Lower lobe of right lung (tissue), 2 donors: ENCODE measurements at regions not wholly inside any gene's neighbourhood (a gene's known extent, or its start where the extent isn't known, plus 50 kb on each side); places are given as distances from the start of the nearest gene placed in this dataset.

ENCODE experiments used
- ATAC-seq, 2 donors: fragments of 200-7000 bp; cut with Tn5 transposase; one replicate each; pipeline ENCODE4 v1.9.1; 2020 to 2022; ENCODE audit warnings: mild to moderate bottlenecking in 2 of 2, moderate library complexity in 2 of 2
- DNase-seq: peaks from one replicate; pipeline ENCODE4 v3.0.0-alpha.2; 2020
- H3K27ac ChIP-seq: fragments of 200-600 bp; one replicate; pipeline ENCODE4 v1.8.0; 2022
- H3K27me3 ChIP-seq: fragments of 200-600 bp; one replicate; pipeline ENCODE4 v1.8.0; 2022; ENCODE audit warnings: low read depth
- H3K36me3 ChIP-seq: fragments of 200-600 bp; one replicate; pipeline ENCODE4 v1.8.0; 2022; ENCODE audit warnings: mild to moderate bottlenecking
- H3K4me1 ChIP-seq: fragments of 200-600 bp; one replicate; pipeline ENCODE4 v1.8.0; 2022
- H3K4me3 ChIP-seq: fragments of 200-600 bp; one replicate; pipeline ENCODE4 v1.8.0; 2022; ENCODE audit warnings: mild to moderate bottlenecking
- H3K9me3 ChIP-seq: fragments of 200-600 bp; one replicate; pipeline ENCODE4 v1.8.0; 2022
- intact Hi-C: fragments of 100-400 bp; cut with DNase I; formaldehyde crosslinking; loops from one replicate; pipeline ENCODE4 v1.11.0; 2022
- TF ChIP-seq, protein P1 (sequence below): fragments of 200-600 bp; IDR thresholded peaks from one replicate; pipeline ENCODE4 v1.8.0; 2022; ENCODE audit warnings: antibody characterized with exemption, mild to moderate bottlenecking
- donor health status: DM: no; HTN: yes; CAD: no; lungs with severe emphysema.

DNA sequence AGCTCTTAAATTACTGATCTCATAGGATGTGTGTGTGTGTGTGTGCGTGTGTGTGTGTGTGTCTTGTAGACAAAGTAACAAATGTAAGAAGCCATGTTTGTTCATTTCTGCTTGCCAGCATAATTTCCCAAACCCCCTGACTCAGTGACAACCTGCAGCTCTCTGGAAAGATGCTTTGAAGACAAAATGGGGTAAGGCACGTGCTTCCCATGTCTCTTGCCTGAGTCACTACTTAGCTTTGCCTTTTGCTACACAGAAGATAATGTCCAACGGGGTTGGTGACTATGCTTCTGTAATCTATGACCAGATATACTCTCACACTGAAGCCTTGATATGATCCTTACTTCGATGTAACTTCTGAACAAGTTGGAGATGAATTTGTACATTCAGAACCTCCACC, 332.0 kb downstream of the SLC4A3 start:
- Histone ChIP-seq H3K27ac (no peak overlapping the region), H3K9me3 (peaks cover 9% of the 10 kb centered on the region), H3K27me3 (no peaks in the 10 kb centered on the region), H3K4me1 (no peaks in the 10 kb centered on the region), H3K36me3 (no peaks in the 10 kb centered on the region), H3K4me3 (no peak overlapping the region)
- DNase-seq = no peak
- intact Hi-C loops = no loop called here
- no peak for ATAC-seq
- TF ChIP-seq, protein P1, sequence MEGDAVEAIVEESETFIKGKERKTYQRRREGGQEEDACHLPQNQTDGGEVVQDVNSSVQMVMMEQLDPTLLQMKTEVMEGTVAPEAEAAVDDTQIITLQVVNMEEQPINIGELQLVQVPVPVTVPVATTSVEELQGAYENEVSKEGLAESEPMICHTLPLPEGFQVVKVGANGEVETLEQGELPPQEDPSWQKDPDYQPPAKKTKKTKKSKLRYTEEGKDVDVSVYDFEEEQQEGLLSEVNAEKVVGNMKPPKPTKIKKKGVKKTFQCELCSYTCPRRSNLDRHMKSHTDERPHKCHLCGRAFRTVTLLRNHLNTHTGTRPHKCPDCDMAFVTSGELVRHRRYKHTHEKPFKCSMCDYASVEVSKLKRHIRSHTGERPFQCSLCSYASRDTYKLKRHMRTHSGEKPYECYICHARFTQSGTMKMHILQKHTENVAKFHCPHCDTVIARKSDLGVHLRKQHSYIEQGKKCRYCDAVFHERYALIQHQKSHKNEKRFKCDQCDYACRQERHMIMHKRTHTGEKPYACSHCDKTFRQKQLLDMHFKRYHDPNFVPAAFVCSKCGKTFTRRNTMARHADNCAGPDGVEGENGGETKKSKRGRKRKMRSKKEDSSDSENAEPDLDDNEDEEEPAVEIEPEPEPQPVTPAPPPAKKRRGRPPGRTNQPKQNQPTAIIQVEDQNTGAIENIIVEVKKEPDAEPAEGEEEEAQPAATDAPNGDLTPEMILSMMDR = no peak

DNA sequence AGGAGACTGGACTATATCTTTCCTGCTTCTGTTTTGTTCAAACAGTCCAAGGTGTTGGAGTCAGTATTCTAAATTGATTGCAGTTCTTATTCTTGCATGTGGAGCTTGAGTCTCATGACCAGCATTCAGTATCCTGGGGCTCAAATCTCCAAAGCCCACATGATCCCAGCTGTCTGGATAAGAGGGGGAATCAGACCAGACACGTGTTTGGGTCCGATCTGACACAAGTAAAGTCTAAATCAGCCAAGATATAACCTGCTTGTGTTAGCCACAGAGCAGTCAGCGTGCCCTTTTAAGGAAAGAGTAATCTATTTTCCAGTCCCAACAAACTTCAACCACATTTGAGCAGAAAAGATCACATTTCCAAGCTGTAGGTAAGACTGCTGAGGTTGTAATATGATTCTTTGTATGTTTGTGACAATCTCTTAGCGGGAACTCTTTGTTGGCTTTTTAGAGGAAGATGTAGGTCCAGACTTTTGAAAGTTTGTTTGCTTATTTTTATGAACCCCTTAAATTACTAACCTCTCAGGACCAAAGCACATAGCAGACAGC, 334.6 kb downstream of the SLC4A3 start:
- Histone ChIP-seq H3K4me3 (no peak overlapping the region), H3K4me1 (no peaks in the 10 kb centered on the region), H3K27ac (no peak overlapping the region), H3K36me3 (no peaks in the 10 kb centered on the region), H3K9me3 (peaks cover 4% of the 10 kb centered on the region), H3K27me3 (no peaks in the 10 kb centered on the region)
- DNase-seq (no peak), ATAC-seq (no peak)
- intact Hi-C loops = no loop called here
- TF ChIP-seq, protein P1 = no peak

DNA sequence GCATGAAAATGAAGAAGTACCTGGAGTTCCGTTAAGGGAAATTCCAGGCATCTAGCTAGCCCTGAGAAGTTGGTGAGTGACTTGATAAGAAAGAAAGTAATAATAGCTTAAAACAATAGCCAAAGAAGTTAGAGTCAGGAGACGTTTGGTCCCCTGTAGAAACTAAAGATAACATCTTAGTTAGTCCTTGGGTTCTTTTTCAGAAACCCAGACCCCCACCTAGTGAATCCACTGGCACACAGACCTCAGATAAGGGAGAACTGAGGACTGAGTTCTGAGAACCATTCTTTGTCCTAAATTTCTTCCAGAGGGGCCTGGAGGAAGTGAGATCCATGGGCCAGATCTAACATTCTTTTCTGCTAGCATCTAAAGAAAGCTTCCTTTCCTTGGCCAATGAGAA, 335.4 kb downstream of the SLC4A3 start:
- intact Hi-C loops = no loop called here
- H3K9me3 ChIP-seq = no peaks in the 10 kb centered on the region
- no peak overlapping the region for H3K27ac ChIP-seq
- H3K4me1 ChIP-seq = no peaks in the 10 kb centered on the region
- no peaks in the 10 kb centered on the region for H3K36me3 ChIP-seq
- DNase-seq = no peak
- TF ChIP-seq, protein P1 = no peak
- H3K27me3 ChIP-seq = no peaks in the 10 kb centered on the region
- no peak for ATAC-seq
- H3K4me3 ChIP-seq = no peak overlapping the region

DNA sequence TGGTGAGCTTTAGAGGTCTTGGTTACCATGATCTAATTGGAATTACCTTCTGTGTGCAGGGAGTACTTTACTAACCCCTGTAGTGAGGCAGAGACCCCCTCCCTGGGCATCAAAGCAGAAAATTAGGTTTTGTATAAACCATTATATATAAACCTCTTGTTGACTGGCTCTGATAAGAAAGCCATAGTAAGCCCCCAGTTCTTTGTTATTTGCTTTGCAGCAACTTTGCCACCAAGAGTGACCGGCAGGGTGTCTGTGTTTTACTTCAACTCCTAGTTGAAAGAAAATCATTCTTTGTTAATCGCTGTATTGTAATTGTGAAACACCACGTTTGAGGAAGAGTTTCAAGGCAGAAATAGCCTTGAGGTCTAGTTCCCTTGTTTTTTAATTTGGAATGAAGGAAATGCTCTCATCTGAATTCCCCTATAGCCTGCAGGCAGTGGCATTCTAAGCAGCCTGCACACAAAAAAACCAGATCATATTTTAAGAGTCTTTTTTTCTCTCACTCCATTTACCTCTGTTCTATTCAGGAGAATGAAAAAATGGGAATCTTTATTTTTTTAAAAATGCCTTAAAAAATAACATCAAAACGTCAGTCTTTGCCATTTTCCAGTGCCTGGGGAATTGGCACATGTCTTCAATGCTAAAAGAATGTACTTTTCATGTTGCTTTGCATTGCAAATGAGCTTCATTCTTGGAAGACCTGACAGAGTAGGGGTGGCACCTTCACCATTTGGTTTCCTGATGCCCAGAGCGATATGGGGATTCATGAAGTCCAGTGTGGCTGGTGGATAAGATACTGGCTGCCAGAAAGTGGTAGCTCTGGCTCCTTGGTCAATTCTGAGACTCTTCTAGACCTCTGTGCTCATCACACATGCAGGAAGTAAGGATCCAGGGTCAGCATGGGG, 338.1 kb downstream of the SLC4A3 start:
- TF ChIP-seq, protein P1 = no peak
- intact Hi-C loops = no loop called here
- ATAC-seq = no peak

DNA sequence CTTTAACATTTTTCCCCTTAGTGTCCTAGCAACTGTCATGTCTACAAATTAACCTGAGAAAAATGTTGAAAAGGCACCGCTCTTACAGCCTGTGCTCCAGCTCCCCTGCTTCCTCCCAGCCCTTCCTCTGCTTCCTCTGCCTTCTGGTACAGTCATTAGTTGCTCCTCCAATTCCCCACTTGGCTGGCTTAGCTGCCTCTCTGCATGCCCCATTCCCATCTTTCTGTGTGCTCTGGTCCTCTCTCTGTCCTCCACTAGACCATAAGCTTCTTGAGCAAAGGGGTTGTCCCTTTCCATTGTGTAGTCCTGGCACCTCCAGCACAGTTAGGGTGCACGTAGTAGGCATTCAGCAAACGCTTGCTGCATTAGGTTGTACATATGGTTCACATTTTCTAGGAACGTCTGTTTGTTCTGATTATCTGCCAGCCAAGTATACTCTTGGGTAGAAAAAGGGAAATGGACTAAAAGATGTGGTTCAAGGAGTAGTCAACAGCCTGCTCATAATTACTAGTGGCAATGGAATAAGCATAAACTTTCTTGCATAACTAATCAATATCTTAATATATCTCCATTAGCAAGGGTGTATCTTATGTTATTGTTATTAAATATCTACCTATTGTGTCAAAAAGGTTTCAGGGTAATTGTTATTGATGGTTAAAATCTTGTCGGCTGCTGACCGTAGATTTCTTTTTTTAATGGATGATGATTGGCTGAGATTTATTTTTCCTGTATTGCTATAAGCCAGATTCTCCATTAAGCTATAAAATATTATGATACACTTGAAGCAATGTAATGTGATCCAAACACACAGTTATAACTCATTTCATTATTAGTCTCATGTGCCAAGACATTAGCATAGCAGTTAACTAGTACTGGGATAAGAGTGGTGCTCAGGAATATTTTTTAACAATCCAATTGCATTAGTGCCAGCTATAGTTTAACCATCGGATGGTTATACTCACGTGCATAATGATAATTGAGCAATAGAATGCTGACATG, 340.1 kb downstream of the SLC4A3 start:
- ATAC-seq = no peak

More for the DNA sequence above, 338.1 kb downstream of the SLC4A3 start:
- H3K9me3 ChIP-seq = no peaks in the 10 kb centered on the region
- no peak overlapping the region for H3K27ac ChIP-seq
- H3K4me3 ChIP-seq = no peak overlapping the region
- DNase-seq = no peak
- H3K36me3 ChIP-seq = no peaks in the 10 kb centered on the region
- H3K4me1 ChIP-seq = no peaks in the 10 kb centered on the region
- H3K27me3 ChIP-seq = no peaks in the 10 kb centered on the region

More for the DNA sequence above, 340.1 kb downstream of the SLC4A3 start:
- Histone ChIP-seq H3K9me3 (no peaks in the 10 kb centered on the region), H3K27ac (no peak overlapping the region), H3K4me1 (no peaks in the 10 kb centered on the region), H3K27me3 (no peaks in the 10 kb centered on the region), H3K36me3 (no peaks in the 10 kb centered on the region), H3K4me3 (no peak overlapping the region)
- TF ChIP-seq, protein P1 = no peak
- intact Hi-C loops = no loop called here
- DNase-seq = no peak
